Ascending aorta (tissue), 2 donors: ENCODE measurements at regions not wholly inside any gene's neighbourhood (a gene's known extent, or its start where the extent isn't known, plus 50 kb on each side); places are given as distances from the start of the nearest gene placed in this dataset.

Experiments used
- DNase-seq, 2 donors: peaks; one replicate each; pipeline ENCODE4 v3.0.0-alpha.2; 2019; ENCODE audit warnings: low spot score in 2 of 2
- H3K27ac ChIP-seq, 2 donors: fragments of 200-600 bp; sonication (generic); one replicate each; pipeline ENCODE4 v1.5.1; 2016 to 2017; ENCODE audit warnings: mild to moderate bottlenecking in 1 of 2
- H3K27me3 ChIP-seq: fragments of 200-600 bp; sonication (generic); one replicate; pipeline ENCODE4 v1.5.1; 2017
- H3K36me3 ChIP-seq, 2 donors: fragments of 200-600 bp; sonication (generic); one replicate each; pipeline ENCODE4 v1.5.1; 2016
- H3K4me1 ChIP-seq, 2 donors: fragments of 200-600 bp; sonication (generic); one replicate each; pipeline ENCODE4 v1.5.1; 2016 to 2017; ENCODE audit warnings: mild to moderate bottlenecking in 1 of 2
- H3K4me3 ChIP-seq, 2 donors: fragments of 200-600 bp; sonication (generic); one replicate each; pipeline ENCODE4 v1.5.1; 2016 to 2017; ENCODE audit warnings: mild to moderate bottlenecking in 1 of 2
- H3K9me3 ChIP-seq, 2 donors: fragments of 200-600 bp; sonication (generic); one replicate each; pipeline ENCODE4 v1.5.1; 2016
- CTCF ChIP-seq, 3 experiments: fragments of 200-600 bp in 2 of 3; fragments of 450-650 bp in 1 of 3; sonication (generic) in 2 of 3; IDR thresholded peaks; one replicate each; pipeline ENCODE4 v1.5.1; 2016 to 2019; ENCODE audit warnings: antibody characterized with exemption in 3 of 3, mild to moderate bottlenecking in 1 of 3, moderate library complexity in 1 of 3
- intact Hi-C: fragments of 100-400 bp; cut with DNase I; formaldehyde crosslinking; loops from one replicate; pipeline ENCODE4 v1.15.1; 2023

- intact Hi-C loops, result no loop called here
- Histone ChIP-seq H3K4me3 (no peak overlapping the region), H3K27me3 (no peaks in the 10 kb centered on the region), H3K36me3 (no peaks in the 10 kb centered on the region), H3K9me3 (no peaks in the 10 kb centered on the region), H3K27ac (no peak overlapping the region), H3K4me1 (no peaks in the 10 kb centered on the region)
- no peak for DNase-seq
- TF ChIP-seq CTCF (IDR thresholded peaks at IDR 0.05), result no peak
Observed at GRCh38 chr2:192877159-192877558, 682.4 kb upstream of the TMEFF2 start.

- no peaks in the 10 kb centered on the region for H3K9me3 ChIP-seq
- no peak overlapping the region for H3K4me3 ChIP-seq
- DNase-seq, result no peak
- no peaks in the 10 kb centered on the region for H3K4me1 ChIP-seq
- H3K27me3 ChIP-seq, result no peaks in the 10 kb centered on the region
- TF ChIP-seq CTCF (IDR thresholded peaks at IDR 0.05), result no peak
- no peak overlapping the region for H3K27ac ChIP-seq
- intact Hi-C loops, result no loop called here
- H3K36me3 ChIP-seq, result no peaks in the 10 kb centered on the region
Observed at GRCh38 chr2:192876698-192877097, 682.0 kb upstream of the TMEFF2 start.

GRCh38 chr2:192854706-192855105 lies 660.0 kb upstream of the TMEFF2 start:
- DNase-seq, result no peak
- H3K4me1 ChIP-seq, result no peaks in the 10 kb centered on the region
- no peak for TF ChIP-seq CTCF (IDR thresholded peaks at IDR 0.05)
- no peaks in the 10 kb centered on the region for H3K27me3 ChIP-seq
- intact Hi-C loops, result no loop called here
- H3K4me3 ChIP-seq, result no peak overlapping the region
- H3K27ac ChIP-seq, result no peak overlapping the region
- H3K9me3 ChIP-seq, result no peaks in the 10 kb centered on the region
- no peaks in the 10 kb centered on the region for H3K36me3 ChIP-seq

GRCh38 chr2:192854031-192854430 lies 659.3 kb upstream of the TMEFF2 start:
- DNase-seq, result no peak
- no peaks in the 10 kb centered on the region for H3K4me1 ChIP-seq
- no peak overlapping the region for H3K4me3 ChIP-seq
- no peaks in the 10 kb centered on the region for H3K9me3 ChIP-seq
- intact Hi-C loops, result no loop called here
- no peak for TF ChIP-seq CTCF (IDR thresholded peaks at IDR 0.05)
- no peak overlapping the region for H3K27ac ChIP-seq
- no peaks in the 10 kb centered on the region for H3K27me3 ChIP-seq
- no peaks in the 10 kb centered on the region for H3K36me3 ChIP-seq

GRCh38 chr2:192828947-192829346 lies 634.2 kb upstream of the TMEFF2 start:
- no peaks in the 10 kb centered on the region for H3K9me3 ChIP-seq
- H3K4me1 ChIP-seq, result no peaks in the 10 kb centered on the region
- H3K27ac ChIP-seq, result no peak overlapping the region
- no peak for DNase-seq
- H3K36me3 ChIP-seq, result no peaks in the 10 kb centered on the region
- no peak overlapping the region for H3K4me3 ChIP-seq
- intact Hi-C loops, result no loop called here
- no peaks in the 10 kb centered on the region for H3K27me3 ChIP-seq
- no peak for TF ChIP-seq CTCF (IDR thresholded peaks at IDR 0.05)

- no peak overlapping the region for H3K27ac ChIP-seq
- TF ChIP-seq CTCF (IDR thresholded peaks at IDR 0.05), result no peak
- intact Hi-C loops, result no loop called here
- no peak for DNase-seq
- H3K36me3 ChIP-seq, result no peaks in the 10 kb centered on the region
- no peaks in the 10 kb centered on the region for H3K27me3 ChIP-seq
- no peaks in the 10 kb centered on the region for H3K9me3 ChIP-seq
- no peaks in the 10 kb centered on the region for H3K4me1 ChIP-seq
- H3K4me3 ChIP-seq, result no peak overlapping the region
Observed at GRCh38 chr2:192828175-192828574, 633.4 kb upstream of the TMEFF2 start.
